ENCODE measurements at regions not wholly inside any gene's neighbourhood (a gene's known extent, or its start where the extent isn't known, plus 50 kb on each side); places are given as distances from the start of the nearest gene placed in this dataset.

GRCh38 chr2:13638181-13638580 is 921.4 kb downstream of the TRIB2 start:
- no peak for TF ChIP-seq ZNF274 (IDR thresholded peaks at IDR 0.05; ENCODE audit: low read depth, low read length)
- TF ChIP-seq SUZ12 (IDR thresholded peaks at IDR 0.05; ENCODE audit: extremely low read depth, insufficient read depth, insufficient read length) = no peak

All from NT2/D1 (cell line).